ENCODE measurements at regions not wholly inside any gene's neighbourhood (a gene's known extent, or its start where the extent isn't known, plus 50 kb on each side); places are given as distances from the start of the nearest gene placed in this dataset.
"Not testable (repeated sequence)": the region's sequence is repeated elsewhere in the genome, so short reads cannot be mapped to it uniquely, and the experiment has no call there.

DNA sequence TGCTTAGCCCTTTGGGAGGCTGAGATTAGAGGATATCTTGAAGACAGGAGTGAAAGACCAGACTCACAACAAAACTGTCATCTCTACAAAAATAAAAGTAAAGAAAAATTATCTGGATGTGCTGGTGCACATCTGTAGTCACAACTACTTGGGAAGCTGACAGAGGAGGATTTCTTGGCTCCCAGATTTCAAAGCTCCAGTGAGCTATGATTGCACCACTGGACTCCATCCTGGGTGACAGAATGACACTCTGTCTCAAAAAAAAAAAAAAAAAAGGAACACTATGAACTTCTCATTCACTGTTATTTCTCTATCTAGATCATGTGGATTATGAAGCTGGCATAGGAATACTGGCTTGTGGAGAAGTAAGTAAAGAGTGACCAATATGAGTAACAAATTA lies 1400.0 kb downstream of the CDY2B start:
- DNase-seq = no peak

DNA sequence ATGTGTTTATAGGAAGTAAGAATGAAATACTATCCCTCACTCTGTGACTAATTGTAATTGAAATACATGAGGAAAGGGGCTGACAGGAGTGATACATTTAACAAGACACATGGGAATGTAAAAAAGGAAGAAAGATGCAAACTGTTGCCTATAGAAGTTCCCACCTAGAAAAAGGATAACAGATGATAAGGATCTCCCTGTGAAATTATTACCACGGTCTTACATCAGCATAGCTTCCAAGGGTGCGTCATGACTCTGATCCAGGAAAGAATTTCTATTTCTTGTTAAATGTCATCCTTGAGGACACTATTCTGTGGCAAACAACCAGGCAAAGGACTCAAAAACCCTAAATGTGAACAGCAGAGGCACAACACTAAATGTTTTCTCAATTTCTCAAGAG lies 1406.0 kb downstream of the CDY2B start:
- DNase-seq = no peak

DNA sequence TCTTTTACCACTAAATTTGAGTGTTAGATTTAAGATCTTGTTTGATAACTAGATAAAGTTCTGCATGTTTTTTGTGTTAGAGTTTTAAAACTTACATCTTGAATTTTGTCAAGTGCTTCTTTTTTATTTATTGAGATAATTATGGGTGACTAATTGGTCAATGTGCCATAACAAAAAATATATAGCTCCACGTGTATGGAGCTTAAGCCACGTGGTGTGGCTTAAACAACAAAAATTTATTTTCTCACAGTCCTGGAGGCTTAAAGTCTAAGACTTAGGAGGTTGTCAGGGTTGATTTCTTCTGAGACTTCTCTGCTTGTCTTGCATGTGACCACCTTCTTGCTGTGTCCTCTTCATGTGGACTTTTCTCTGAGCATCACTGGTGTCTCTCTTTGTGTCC lies 1425.2 kb downstream of the CDY2B start:
- no peak for DNase-seq

DNA sequence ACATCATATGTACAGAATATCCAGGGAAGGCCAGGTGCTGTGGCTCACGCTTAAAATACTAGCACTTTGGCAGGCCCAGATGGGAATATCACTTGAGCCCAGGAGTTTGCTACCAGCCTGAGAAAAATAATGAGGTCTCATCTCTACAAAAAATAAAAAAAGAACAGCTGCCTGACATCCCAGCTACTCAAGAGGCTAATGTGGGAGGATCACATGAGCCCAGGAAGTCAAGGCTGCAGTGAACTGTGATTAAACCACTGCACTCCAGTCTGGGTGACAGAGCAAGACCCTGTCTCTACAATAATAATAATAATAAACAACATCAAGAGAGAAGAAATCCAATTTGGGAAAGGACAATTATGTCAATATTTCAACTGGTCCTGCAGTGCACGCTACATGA lies 1433.9 kb downstream of the CDY2B start:
- DNase-seq = no peak

DNA sequence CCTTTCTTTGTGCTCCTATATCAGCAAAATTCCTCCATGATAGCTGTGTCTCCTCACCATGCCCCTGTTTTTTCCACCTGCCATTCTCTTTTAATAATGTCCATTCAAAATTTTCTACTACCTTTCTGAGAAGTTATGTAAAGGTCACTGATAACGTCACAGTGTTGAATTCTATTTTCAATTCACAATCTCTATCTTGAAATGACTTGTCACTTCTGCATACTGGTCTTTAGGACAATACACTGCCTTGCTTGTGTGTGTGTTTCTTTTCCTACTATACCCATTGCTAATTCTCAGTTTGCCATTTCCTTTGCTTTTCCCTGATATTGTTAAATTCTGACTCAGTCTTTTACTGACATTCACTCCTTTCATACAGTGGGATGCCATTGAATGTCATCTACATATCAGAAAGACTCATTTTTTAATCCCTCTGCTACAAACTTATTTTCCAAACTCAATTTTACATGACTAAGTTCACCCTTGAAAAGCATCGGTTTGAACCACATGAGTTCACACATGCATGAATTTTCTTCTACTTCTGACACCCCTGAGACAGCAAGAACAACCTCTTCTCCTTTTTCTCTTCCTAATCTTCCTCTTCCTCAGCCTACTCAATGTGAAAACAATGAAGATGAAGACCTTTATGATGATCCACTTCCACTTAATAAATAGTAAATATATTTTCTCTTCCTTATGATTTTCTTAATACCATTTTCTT lies 1470.7 kb downstream of the CDY2B start:
- not testable (repeated sequence) for DNase-seq

DNA sequence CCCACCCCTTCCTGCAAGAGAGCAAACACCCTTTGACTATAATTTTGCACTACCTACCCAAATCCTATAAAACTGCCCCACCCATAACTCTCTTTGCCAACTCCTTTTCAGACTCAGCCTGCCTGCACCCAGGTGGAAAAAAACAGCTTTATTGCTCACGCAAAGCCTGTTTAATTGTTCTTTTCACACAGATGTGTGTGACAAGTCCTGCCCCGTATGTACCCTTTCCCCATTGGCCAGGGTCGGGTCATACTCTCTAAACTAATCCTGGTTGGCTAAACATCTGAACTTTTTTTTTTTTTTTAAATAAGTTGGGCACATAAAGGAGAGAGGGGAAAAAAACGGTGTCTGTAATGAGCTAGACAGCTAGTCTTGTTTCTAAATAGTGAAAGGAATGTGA lies 1500.6 kb downstream of the CDY2B start:
- DNase-seq = not testable (repeated sequence)

DNA sequence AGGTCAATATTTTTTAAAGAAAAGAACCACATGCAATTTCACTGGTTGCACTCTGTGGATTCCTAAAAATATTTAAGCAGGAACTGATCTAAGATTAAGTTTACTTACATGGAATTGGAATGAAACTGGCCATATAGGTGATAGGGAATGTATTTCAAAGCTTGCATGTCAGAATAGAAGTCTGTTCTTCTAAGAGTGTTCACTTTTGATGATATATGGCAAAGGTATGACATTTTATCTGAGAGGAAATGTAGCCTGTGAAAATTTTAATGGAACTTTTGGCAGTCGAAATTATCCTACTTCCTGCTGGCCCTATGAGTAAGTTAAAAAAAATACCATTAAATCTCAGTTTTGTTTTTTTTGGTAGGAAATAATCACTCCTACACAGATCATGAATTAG lies 1538.4 kb downstream of the CDY2B start:
- not testable (repeated sequence) for DNase-seq

DNA sequence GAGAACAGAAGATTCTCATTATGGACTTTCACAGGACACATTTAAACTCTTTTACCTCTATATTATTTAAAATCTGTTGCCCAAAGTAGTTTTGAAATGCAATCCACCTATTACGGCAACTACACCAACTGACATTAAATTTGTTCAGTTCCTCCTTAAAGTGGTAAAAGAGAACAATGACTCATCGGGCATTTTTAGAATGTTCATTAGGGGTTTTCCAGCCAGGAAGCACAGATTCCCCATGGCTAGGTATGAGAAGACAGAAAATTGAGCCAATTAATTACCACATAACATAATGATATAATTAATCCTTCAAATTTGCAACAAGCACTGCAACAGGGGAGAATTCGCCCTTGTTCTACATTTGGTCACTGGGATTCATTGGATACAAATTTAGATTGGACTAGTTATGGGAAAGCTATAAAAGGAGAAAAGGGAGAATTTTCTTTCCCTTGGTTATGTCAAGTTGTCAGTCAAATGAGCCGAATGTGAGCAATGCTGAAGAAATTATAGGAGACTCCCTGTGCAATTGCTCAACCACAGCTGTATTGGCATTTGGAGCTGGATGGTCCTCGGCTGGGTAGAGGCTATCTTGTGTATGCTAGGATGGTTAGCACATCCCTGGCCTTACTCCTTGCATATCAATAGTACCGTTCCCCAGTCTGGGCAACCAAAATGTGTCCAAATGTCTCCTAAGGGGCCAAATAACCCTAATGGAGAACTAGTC lies 1549.8 kb downstream of the CDY2B start:
- DNase-seq = not testable (repeated sequence)

DNA sequence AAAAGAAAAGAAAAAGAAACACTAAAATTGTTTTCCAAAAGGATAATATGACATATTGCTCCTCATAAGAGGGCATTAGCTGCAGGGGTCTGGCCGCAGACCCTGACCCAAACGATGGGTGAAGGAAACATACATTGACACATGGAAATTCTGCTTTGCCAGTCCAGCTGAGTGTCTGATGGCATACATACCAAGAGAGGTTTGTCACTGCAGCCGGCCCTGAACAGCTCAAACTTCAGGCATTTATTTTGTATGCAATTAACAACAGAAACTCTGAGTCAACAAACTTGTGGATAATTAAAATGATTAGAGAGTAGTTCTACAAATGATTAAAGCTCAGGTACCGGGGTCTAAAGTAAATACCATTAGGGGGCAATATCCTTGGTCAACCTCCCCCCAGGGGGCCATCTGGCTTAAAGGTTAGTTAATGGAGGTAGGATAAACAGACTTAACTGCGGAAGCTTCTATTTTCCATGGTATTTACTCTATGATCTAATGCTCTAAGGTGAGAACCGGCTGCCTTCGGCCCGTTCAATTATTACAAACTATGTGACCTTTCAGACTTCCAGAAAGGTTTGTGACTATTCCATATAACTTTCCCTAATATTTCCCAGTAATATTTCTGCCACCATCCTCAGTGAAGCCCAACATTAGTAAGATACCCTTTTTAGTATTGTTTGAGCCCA lies 1550.7 kb downstream of the CDY2B start:
- not testable (repeated sequence) for DNase-seq
